SK-N-SH (cell line): ENCODE measurements at regions not wholly inside any gene's neighbourhood (a gene's known extent, or its start where the extent isn't known, plus 50 kb on each side); places are given as distances from the start of the nearest gene placed in this dataset.

Experiments
- CTCF ChIA-PET: fragments of 300-600, 350-600 bp; formaldehyde crosslinking; extraction: SDS; loops from one replicate; lab custom pipeline; 2021; lab: Yijun Ruan, JAX
- POLR2A ChIA-PET: fragments of 350-600 bp; sonication (Branson Sonifier 250); formaldehyde crosslinking; extraction: SDS; loops from one replicate; lab custom pipeline; 2020; ENCODE audit warnings: antibody characterized with exemption, inconsistent platforms; lab: Yijun Ruan, JAX
- DNase-seq: peaks from one replicate; pipeline ENCODE4 v3.0.0; 2012
- H2AFZ ChIP-seq: fragments of 200-600 bp; sonication (generic); 2 replicates; pipeline ENCODE4 v1.8.1; 2016; ENCODE audit warnings: antibody characterized with exemption, mild to moderate bottlenecking, low read depth
- H3F3A ChIP-seq: fragments of 200-600 bp; sonication (generic); replicated peaks from 2 replicates; pipeline ENCODE3; 2016; ENCODE audit warnings: antibody characterized with exemption, mild to moderate bottlenecking; ENCODE audit not compliant: insufficient read depth
- H3K27ac ChIP-seq, 2 experiments: fragments of 200-500 bp in 1 of 2; fragments of 200-600 bp in 1 of 2; sonication (Bioruptor generic) in 1 of 2; sonication (generic), shearing (Covaris generic) in 1 of 2; 2 replicates each; pipeline versions ENCODE4 v1.5.1 to v1.6.1; 2014 to 2016; ENCODE audit warnings: low read depth in 2 of 2, inconsistent platforms in 1 of 2, low read length in 1 of 2, mild to moderate bottlenecking in 1 of 2, mixed read lengths in 1 of 2
- H3K27me3 ChIP-seq: fragments of 200-600 bp; sonication (generic), shearing (Covaris generic); 2 replicates; pipeline ENCODE4 v1.6.1; 2016; ENCODE audit warnings: mixed run types; ENCODE audit not compliant: insufficient read depth
- H3K36me3 ChIP-seq, 2 experiments: fragments of 200-500 bp in 1 of 2; fragments of 200-600 bp in 1 of 2; sonication (Bioruptor generic) in 1 of 2; sonication (generic) in 1 of 2; replicated peaks in 1 of 2; 2 replicates each; pipeline versions ENCODE3 to v1.5.1; 2014 to 2016; ENCODE audit warnings: low read length in 1 of 2, mild to moderate bottlenecking in 1 of 2; ENCODE audit not compliant: insufficient read depth in 2 of 2, control insufficient read depth in 1 of 2
- H3K4me1 ChIP-seq, 2 experiments: fragments of 200-500 bp in 1 of 2; fragments of 200-600 bp in 1 of 2; sonication (Bioruptor generic) in 1 of 2; sonication (generic), shearing (Covaris generic) in 1 of 2; 2 replicates each; pipeline versions ENCODE4 v1.5.1 to v1.6.1; 2014 to 2016; ENCODE audit warnings: low read depth in 1 of 2, low read length in 1 of 2, mixed run types in 1 of 2; ENCODE audit not compliant: insufficient read depth in 2 of 2, control insufficient read depth in 1 of 2
- H3K4me2 ChIP-seq: fragments of 200-600 bp; sonication (generic), shearing (Covaris generic); 2 replicates; pipeline ENCODE4 v1.6.1; 2017; ENCODE audit warnings: mixed run types
- H3K4me3 ChIP-seq, 2 experiments: fragments of 200-500 bp in 1 of 2; fragments of 200-600 bp in 1 of 2; sonication (Bioruptor generic) in 1 of 2; sonication (generic), shearing (Covaris generic) in 1 of 2; 2 replicates each; pipeline versions ENCODE4 v1.5.1 to v1.8.1; 2014 to 2016; ENCODE audit warnings: low read depth in 2 of 2, inconsistent platforms in 1 of 2, low read length in 1 of 2, mild to moderate bottlenecking in 1 of 2, mixed read lengths in 1 of 2, moderate library complexity in 1 of 2
- H3K79me2 ChIP-seq: fragments of 200-600 bp; sonication (generic); 2 replicates; pipeline ENCODE4 v1.8.1; 2017; ENCODE audit warnings: mild to moderate bottlenecking; ENCODE audit not compliant: insufficient read depth
- H3K9ac ChIP-seq: fragments of 200-600 bp; sonication (generic); 2 replicates; pipeline ENCODE4 v1.6.1; 2017; ENCODE audit warnings: mixed run types
- H3K9me2 ChIP-seq: fragments of 200-600 bp; sonication (generic); 2 replicates; pipeline ENCODE4 v1.6.1; 2017; ENCODE audit warnings: mixed run types
- H3K9me3 ChIP-seq: fragments of 200-600 bp; sonication (generic); 2 replicates; pipeline ENCODE4 v1.6.1; 2017; ENCODE audit warnings: mixed run types, mild to moderate bottlenecking, moderate library complexity
- H4K20me1 ChIP-seq: fragments of 200-600 bp; sonication (generic); 2 replicates; pipeline ENCODE4 v1.6.1; 2017; ENCODE audit warnings: mild to moderate bottlenecking, mixed run types; ENCODE audit not compliant: insufficient read depth
- FOXJ3 ChIP-seq: sonication (generic); formaldehyde crosslinking; IDR thresholded peaks from 2 replicates; pipeline ENCODE4 v1.5.1; 2020; ENCODE audit warnings: mild to moderate bottlenecking, missing genetic modification reagents
- JUND ChIP-seq: IDR thresholded peaks from 2 replicates; pipeline ENCODE4 v1.4.0; 2012
- NRF1 ChIP-seq: IDR thresholded peaks from 2 replicates; pipeline ENCODE4 v1.6.1; 2012; ENCODE audit warnings: low read depth, mild to moderate bottlenecking, low read length
- POLR2AphosphoS5 ChIP-seq: IDR thresholded peaks from 2 replicates; pipeline ENCODE4 v1.6.1; 2012; ENCODE audit warnings: low read depth, low read length
- RCOR1 ChIP-seq: fragments of 150-350 bp; IDR thresholded peaks from 2 replicates; pipeline ENCODE4 v1.6.1; 2017; ENCODE audit warnings: antibody characterized with exemption, low read length
- RFX5 ChIP-seq: IDR thresholded peaks from 2 replicates; pipeline ENCODE4 v1.6.1; 2012; ENCODE audit warnings: mild to moderate bottlenecking, improper control_type of control experiment, low read length
- SMC3 ChIP-seq: IDR thresholded peaks from 2 replicates; pipeline ENCODE4 v1.6.1; 2012; ENCODE audit warnings: low read depth, low read length, improper control_type of control experiment
- TCF12 ChIP-seq: IDR thresholded peaks from 2 replicates; pipeline ENCODE4 v1.4.0; 2012
- WGBS: methylation state at CpG from one replicate; pipeline ENCODE4 v1.1.6; 2017; ENCODE audit warnings: low lambda C conversion rate; 5-methylcytosine and 5-hydroxymethylcytosine counted together
- TF ChIP-seq, protein P1 (sequence below): fragments of 150-350 bp; IDR thresholded peaks from 2 replicates; pipeline ENCODE4 v1.6.1; 2016; ENCODE audit warnings: mild to moderate bottlenecking, low read depth, low read length
- TF ChIP-seq, protein P2 (sequence below): IDR thresholded peaks from 2 replicates; pipeline ENCODE4 v1.4.0; 2012; ENCODE audit warnings: low read depth, borderline replicate concordance
- TF ChIP-seq, protein P3 (sequence below): fragments of 200-600 bp; sonication (generic); IDR thresholded peaks from 2 replicates; pipeline ENCODE4 v1.6.1; 2017; ENCODE audit warnings: antibody characterized with exemption, mild to moderate bottlenecking, moderate library complexity

DNA sequence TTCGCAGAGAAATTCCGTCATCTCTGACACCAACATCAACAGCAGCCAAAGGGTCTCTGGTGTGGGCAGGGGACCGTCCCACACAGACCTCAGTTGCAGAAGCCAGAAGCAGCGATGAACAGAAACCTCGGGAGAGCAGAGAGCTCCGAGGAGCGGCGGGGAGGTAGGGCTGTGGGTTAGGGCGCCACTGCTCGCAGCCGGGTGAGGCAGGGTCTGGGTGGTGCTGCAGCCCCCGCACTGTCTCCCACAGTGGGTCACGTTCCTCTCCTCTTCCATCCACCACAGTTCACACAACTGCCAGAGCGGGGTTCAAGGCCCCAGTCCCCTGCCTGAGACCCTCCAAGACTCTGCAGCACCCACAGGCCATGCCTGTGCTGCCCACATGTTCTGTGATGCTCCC is 99.9 kb downstream of the OLFM1 start (continued):
- TF ChIP-seq SMC3 (no peak), POLR2AphosphoS5 (no peak), RCOR1 (no peak)
- TF ChIP-seq, protein P1, sequence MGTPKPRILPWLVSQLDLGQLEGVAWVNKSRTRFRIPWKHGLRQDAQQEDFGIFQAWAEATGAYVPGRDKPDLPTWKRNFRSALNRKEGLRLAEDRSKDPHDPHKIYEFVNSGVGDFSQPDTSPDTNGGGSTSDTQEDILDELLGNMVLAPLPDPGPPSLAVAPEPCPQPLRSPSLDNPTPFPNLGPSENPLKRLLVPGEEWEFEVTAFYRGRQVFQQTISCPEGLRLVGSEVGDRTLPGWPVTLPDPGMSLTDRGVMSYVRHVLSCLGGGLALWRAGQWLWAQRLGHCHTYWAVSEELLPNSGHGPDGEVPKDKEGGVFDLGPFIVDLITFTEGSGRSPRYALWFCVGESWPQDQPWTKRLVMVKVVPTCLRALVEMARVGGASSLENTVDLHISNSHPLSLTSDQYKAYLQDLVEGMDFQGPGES = no peak

DNA sequence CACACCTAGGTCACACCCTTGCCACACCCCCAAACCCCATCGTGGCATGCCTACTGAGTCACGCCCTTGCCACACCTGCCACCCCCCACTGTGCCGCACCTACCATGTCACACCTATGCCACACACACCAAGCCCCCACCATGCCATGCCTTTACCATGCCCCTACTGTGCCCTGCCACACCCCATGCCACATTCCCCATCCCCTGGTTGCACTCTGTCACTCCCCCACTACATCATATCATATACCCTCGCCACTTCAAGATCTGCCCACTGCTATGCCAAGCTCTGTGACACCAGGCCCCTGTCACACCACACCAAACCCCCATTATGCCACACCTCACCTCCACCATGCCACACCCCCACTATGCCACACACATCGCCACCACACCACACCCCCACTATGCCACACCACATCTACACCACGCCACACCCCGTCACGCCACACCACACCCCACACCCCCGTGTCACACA is 101.2 kb downstream of the OLFM1 start:
- Histone ChIP-seq H3K9me2 (no peaks in the 10 kb centered on the region), H3K4me2 (no peak overlapping the region), H3K9ac (no peak overlapping the region), H3F3A (no peaks in the 10 kb centered on the region), H3K4me3 (no peak overlapping the region), H3K36me3 (no peaks in the 10 kb centered on the region), H3K4me1 (peaks cover 0 to 28% of the 10 kb centered on the region in 2 experiments; a peak in 1 of 4 replicates), H2AFZ (no peak overlapping the region), H3K27ac (no peak overlapping the region), H3K9me3 (no peaks in the 10 kb centered on the region), H4K20me1 (no peaks in the 10 kb centered on the region), H3K27me3 (no peaks in the 10 kb centered on the region), H3K79me2 (no peaks in the 10 kb centered on the region)
- ChIA-PET POLR2A (no interaction called here), CTCF (no interaction called here)
- no peak for DNase-seq
- 63% methylated on average over 9 of the region's 9 CpGs for WGBS
- TF ChIP-seq, protein P1 = no peak
- TF ChIP-seq, protein P2, sequence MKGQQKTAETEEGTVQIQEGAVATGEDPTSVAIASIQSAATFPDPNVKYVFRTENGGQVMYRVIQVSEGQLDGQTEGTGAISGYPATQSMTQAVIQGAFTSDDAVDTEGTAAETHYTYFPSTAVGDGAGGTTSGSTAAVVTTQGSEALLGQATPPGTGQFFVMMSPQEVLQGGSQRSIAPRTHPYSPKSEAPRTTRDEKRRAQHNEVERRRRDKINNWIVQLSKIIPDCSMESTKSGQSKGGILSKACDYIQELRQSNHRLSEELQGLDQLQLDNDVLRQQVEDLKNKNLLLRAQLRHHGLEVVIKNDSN = no peak
- TF ChIP-seq POLR2AphosphoS5 (no peak), FOXJ3 (CRISPR knock-in tag) (no peak), NRF1 (no peak), RFX5 (no peak), TCF12 (no peak), JUND (no peak), RCOR1 (no peak)
- TF ChIP-seq, protein P3, sequence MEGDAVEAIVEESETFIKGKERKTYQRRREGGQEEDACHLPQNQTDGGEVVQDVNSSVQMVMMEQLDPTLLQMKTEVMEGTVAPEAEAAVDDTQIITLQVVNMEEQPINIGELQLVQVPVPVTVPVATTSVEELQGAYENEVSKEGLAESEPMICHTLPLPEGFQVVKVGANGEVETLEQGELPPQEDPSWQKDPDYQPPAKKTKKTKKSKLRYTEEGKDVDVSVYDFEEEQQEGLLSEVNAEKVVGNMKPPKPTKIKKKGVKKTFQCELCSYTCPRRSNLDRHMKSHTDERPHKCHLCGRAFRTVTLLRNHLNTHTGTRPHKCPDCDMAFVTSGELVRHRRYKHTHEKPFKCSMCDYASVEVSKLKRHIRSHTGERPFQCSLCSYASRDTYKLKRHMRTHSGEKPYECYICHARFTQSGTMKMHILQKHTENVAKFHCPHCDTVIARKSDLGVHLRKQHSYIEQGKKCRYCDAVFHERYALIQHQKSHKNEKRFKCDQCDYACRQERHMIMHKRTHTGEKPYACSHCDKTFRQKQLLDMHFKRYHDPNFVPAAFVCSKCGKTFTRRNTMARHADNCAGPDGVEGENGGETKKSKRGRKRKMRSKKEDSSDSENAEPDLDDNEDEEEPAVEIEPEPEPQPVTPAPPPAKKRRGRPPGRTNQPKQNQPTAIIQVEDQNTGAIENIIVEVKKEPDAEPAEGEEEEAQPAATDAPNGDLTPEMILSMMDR = no peak
- TF ChIP-seq, all 33 proteins: peak for 0
